Inflammatory macrophage treated with lipopolysaccharide for 4 hours (primary cell): ENCODE measurements at regions not wholly inside any gene's neighbourhood (a gene's known extent, or its start where the extent isn't known, plus 50 kb on each side); places are given as distances from the start of the nearest gene placed in this dataset.
"Not testable (repeated sequence)": the region's sequence is repeated elsewhere in the genome, so short reads cannot be mapped to it uniquely, and the experiment has no call there.

ENCODE experiments used
- DNase-seq: peaks from one replicate; pipeline ENCODE4 v3.0.0-alpha.2; 2020

DNA sequence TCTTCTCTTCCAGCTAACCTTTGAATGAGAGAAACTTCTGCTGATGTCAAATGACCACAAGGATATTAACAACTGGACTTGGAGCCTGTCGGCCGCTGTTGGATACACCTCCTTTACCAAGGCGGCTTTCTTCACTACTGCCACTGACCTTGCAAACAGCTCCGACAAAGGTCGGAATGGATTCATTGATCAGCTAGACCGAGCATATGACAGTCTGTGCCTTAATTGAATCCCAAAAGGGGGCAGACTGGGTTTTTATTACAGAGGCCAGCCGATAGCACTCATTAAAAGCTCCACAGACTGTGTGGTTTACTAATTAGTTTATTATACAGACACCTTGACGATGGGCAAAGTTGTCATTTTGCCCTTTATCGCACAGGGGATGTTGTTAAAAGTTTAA, 394.5 kb downstream of the RERGL start:
- DNase-seq: no peak

DNA sequence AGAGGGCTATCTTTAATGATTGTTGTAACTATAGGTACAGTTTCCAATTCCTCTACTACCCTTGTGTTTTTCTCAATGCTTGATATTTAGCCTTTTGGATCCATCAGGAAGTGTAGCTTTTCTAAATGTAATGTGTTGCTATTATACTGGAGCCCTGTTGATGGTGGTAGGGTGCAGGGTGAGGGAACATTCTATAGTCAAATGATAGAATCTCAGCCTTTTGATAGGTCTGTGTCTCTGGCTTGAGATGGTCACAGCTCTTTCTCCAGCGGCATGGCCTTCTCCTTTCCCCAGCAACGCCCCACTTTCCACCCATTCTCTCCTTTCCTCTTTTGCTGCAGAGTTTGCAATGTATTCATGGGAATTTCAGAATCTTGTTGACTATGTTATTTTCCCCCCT, 398.6 kb downstream of the RERGL start:
- no peak for DNase-seq

DNA sequence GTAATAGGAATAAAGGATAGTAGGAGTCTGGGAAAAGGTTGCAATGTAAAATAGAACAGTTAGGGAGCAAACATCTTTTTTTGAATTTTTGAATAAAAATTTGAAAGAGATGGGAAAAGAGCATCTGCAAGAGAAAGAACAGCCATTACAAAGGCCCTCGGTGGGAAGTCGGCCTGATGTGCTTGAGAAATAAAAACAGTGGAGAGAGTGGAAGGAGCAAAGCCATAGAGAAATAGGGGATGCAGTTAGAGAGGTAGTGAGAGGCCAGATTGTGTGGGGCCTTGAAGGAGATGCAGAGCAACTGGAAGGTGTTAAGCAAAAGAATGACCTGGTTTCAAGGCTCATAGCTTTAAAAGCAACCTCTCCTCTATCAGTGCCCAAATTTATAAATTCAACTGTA, 409.8 kb downstream of the RERGL start:
- DNase-seq: no peak

GRCh38 chr12:17666641-17667324, 423.2 kb downstream of the RERGL start:
- no peak for DNase-seq

DNA sequence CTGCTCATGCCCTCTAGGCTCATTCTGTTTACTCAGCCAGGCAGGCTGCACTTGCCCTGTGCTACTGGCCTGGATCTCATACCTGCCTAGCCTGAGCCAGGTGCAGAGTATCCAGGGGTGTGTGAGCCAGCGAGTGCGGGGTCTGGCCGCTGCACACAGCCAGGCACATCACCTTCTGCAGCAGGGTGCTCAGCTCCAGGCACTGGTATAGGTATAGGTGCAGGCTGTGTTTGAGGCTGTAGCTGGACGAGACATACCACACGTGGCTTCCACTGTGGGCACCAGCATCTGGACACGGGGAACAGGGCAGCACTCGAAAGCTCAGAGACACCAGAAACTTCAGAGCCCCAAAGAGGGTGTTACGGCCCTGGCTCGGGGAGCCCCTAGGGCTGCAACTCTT, 424.2 kb downstream of the RERGL start:
- no peak for DNase-seq

DNA sequence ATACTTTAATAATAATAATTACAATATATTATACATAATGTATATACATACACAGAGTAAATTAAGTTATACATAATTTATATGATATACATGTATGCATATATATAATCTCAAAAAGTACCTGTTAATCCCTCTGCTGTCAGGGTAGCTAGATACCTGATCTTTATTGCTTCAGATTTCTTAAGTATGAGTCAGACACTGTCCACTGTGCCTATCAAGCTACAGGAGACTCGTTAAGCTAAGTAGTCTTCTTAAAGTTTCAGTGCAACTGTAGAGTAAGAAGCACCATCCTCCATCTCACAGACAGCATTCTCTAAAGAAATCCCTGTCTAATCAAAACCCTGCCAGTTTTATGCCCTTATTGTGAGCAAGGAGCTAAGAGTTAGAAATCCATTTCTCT, 428.7 kb downstream of the RERGL start:
- no peak for DNase-seq

DNA sequence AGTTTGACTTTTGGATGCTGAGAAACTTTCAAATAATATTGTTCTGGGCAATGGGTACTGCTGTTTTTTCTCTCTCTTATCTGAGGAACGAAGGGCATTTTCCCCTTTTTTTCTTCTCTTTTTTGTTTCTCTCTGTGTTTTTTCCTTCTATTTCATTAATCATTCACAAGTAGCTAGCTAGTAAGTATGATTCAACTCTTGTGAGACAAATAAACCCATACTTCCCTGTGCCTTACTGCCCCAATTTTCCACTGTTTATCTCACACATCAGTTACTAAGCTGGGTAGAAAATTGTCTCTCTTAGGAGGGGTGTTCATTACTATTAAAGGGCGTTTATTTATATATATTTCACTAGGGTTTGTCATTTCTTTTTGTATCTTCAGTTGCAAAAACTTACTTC, 437.6 kb downstream of the RERGL start:
- DNase-seq: no peak

- no peak for DNase-seq
Measured at GRCh38 chr12:17642340-17642650, 447.7 kb downstream of the RERGL start.

- DNase-seq: no peak
Measured at GRCh38 chr12:17640615-17641014, 449.4 kb downstream of the RERGL start.

GRCh38 chr12:17618831-17619230, 471.2 kb downstream of the RERGL start:
- DNase-seq: no peak

- no peak for DNase-seq
Measured at GRCh38 chr12:17609701-17610100, 480.3 kb downstream of the RERGL start.

DNA sequence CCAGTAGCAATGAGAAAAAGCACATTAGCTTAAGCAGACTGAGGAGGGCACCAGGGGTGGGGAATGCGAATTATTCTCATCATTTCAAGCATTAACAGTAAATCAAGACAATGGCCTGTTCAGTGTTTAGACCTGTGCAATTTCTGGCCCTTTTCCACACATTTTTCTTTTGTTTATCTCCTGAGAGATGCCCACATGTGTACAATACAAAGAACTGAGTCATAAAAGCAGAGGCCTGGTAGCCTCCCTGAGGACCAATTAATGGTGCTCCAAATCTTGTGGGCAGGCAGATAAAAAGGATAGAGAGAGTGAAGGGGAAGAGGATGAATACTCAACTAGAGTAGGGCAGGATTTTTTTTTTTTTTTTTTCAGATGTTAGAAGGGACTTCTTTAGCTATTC, 480.8 kb downstream of the RERGL start:
- DNase-seq: no peak

GRCh38 chr12:17595111-17595510, 494.9 kb downstream of the RERGL start:
- DNase-seq: no peak

GRCh38 chr12:17593715-17594406, 496.1 kb downstream of the RERGL start:
- no peak for DNase-seq

DNA sequence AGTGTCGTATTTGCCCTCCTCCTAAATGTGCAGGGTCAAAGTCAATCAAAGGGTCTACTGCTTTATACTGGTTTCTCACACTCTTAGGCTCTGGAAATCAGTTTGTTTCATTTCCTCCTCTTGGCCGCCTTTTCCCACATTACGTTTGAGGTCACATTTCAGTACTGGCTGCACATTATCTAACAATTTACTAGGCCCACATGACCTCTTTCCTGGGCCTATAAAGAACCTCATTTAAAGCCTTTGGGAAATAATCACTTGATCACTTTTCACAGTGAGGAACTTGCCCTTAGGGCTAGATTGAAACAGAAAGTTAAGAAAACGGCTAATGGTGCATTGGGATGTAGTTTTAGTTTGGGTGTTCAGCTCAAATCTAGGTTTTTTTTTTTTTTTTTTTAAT, 497.5 kb downstream of the RERGL start:
- DNase-seq: no peak

- DNase-seq: no peak
Measured at GRCh38 chr12:17591005-17591681, 498.9 kb downstream of the RERGL start.

- DNase-seq: no peak
Measured at GRCh38 chr12:17588968-17589367, 501.0 kb downstream of the RERGL start.

DNA sequence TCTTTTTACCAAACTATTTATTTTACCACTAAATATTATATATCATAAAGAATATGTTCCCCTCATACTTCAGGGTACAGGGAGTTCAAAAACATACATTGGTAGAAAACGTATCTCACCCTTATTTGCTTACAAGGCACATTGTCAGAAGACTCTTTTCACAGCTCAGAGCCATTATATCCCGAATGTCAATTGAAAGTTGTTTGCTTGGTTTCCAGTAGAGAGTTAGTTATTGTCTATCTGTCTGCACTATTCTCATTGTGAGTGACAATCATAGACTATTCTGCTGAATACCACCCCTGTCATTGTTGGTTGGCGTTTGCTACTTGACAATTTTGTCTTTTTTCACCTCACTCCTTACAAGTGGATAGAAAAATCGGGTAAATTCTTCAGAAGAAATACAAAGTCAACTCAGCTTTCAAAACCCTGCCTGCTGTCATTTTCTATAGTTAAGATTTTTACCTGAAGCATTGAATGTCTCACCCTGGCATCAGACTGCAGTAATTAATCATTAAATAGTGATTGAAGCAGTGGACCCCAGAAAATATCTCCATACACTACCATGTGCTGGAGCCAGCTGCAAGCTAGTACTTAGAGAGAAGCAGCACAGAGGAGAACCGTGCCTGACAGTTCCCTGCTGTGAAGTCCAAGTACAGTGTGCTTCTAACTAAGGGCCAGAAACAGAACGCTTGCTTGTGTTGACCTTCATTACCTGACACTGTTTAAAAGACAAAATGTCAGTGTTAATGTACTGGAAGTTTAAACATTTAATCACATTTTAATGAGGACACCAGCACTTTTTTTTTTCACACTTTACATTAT, 510.6 kb downstream of the RERGL start:
- no peak for DNase-seq

GRCh38 chr12:17577405-17577804, 512.6 kb downstream of the RERGL start:
- no peak for DNase-seq

GRCh38 chr12:17572250-17572649, 517.7 kb downstream of the RERGL start:
- DNase-seq: no peak

GRCh38 chr12:17571047-17571446, 518.9 kb downstream of the RERGL start:
- no peak for DNase-seq

DNA sequence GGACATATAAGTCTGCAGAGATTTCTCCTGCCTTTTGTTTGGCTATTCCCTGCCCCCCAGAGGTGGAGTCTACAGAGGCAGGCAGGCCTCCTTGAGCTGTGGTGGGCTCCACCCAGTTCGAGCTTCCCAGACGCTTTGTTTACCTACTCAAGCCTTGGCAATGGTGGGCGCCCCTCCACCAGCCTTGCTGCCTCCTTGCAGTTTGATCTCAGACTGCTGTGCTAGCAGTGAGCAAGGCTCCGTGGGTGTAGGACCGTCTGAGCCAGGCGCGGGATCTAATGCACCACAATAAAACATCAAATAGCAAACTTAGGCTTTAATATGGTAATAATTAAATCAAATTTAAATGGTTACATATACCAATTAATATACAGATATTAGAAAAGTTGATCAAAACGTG, 525.4 kb downstream of the RERGL start:
- DNase-seq: not testable (repeated sequence)

GRCh38 chr12:17550011-17550410, 540.0 kb downstream of the RERGL start:
- no peak for DNase-seq

DNA sequence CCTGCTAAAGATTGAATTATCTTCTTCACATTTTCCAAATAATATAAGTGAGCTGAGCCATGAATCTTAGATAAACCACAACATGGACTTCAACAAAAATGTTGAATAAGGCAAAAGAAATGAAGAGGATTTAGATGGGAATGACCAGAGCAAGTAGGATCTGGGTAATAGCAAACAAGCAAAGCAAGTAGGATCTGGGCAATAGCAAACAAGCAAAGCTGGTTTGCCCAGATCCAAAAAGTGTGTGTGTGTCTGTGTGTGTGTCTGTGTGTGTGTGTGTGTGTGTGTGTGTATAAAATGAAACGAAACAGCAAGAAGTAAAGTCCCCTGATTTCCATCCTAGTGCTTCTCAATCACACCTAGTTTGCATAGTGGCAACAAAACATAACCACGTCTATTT, 549.1 kb downstream of the RERGL start:
- DNase-seq: no peak
